DND-41 (cell line): ENCODE measurements at regions not wholly inside any gene's neighbourhood (a gene's known extent, or its start where the extent isn't known, plus 50 kb on each side); places are given as distances from the start of the nearest gene placed in this dataset.
"Not testable (repeated sequence)": the region's sequence is repeated elsewhere in the genome, so short reads cannot be mapped to it uniquely, and the experiment has no call there.

ENCODE experiments used
- ATAC-seq: fragments of 200-7000 bp; cut with Tn5 transposase; 3 replicates; pipeline ENCODE4 v1.9.1; 2021; ENCODE audit warnings: low read depth; ENCODE audit not compliant: insufficient read depth
- DNase-seq: peaks from one replicate; pipeline ENCODE4 v3.0.0-alpha.2; 2020
- H2AFZ ChIP-seq: 2 replicates; pipeline ENCODE4 v1.6.0; 2012; ENCODE audit warnings: low read depth, low read length
- H3K27ac ChIP-seq: 2 replicates; pipeline ENCODE4 v1.5.1; 2012; ENCODE audit warnings: low read length, inconsistent platforms
- H3K27me3 ChIP-seq: fragments of 200-600 bp; sonication (generic); 2 replicates; pipeline ENCODE4 v1.6.0; 2012; ENCODE audit warnings: low read length, mild to moderate bottlenecking, inconsistent platforms; ENCODE audit not compliant: insufficient read depth, poor library complexity
- H3K36me3 ChIP-seq: 2 replicates; pipeline ENCODE4 v1.5.1; 2012; ENCODE audit warnings: low read length, inconsistent platforms; ENCODE audit not compliant: insufficient read depth
- H3K4me1 ChIP-seq: 2 replicates; pipeline ENCODE4 v1.5.1; 2012; ENCODE audit warnings: mild to moderate bottlenecking, low read length; ENCODE audit not compliant: insufficient read depth
- H3K4me2 ChIP-seq: 2 replicates; pipeline ENCODE4 v1.6.0; 2012; ENCODE audit warnings: mild to moderate bottlenecking, moderate library complexity, low read length, inconsistent platforms; ENCODE audit not compliant: insufficient read depth
- H3K4me3 ChIP-seq, 2 experiments: fragments of 200-600 bp in 1 of 2; shearing (Covaris generic) in 1 of 2; 2 replicates each; pipeline ENCODE4 v1.5.1; 2012 to 2016; ENCODE audit warnings: inconsistent platforms in 2 of 2, low read length in 2 of 2, mild to moderate bottlenecking in 2 of 2, low read depth in 1 of 2, moderate library complexity in 1 of 2
- H3K79me2 ChIP-seq: 2 replicates; pipeline ENCODE4 v1.6.0; 2012; ENCODE audit warnings: low read length, inconsistent platforms; ENCODE audit not compliant: insufficient read depth
- H3K9ac ChIP-seq: 2 replicates; pipeline ENCODE4 v1.6.0; 2012; ENCODE audit warnings: low read depth, mild to moderate bottlenecking, inconsistent platforms, low read length, moderate library complexity
- H3K9me3 ChIP-seq: 2 replicates; pipeline ENCODE4 v1.5.1; 2012; ENCODE audit warnings: low read length, moderate library complexity, mild to moderate bottlenecking, inconsistent platforms; ENCODE audit not compliant: insufficient read depth, severe bottlenecking
- H4K20me1 ChIP-seq: 2 replicates; pipeline ENCODE4 v1.6.0; 2012; ENCODE audit warnings: low read length; ENCODE audit not compliant: insufficient read depth
- CTCF ChIP-seq: IDR thresholded peaks from 2 replicates; pipeline ENCODE4 v1.5.1; 2012; ENCODE audit warnings: borderline replicate concordance, low read length, moderate library complexity, mild to moderate bottlenecking; ENCODE audit not compliant: poor library complexity, severe bottlenecking; ENCODE audit errors: extremely low read depth
- EZH2 ChIP-seq: IDR thresholded peaks from 3 replicates; pipeline ENCODE4 v1.6.1; 2012; ENCODE audit warnings: borderline replicate concordance, low read depth, mild to moderate bottlenecking, moderate library complexity, low read length, inconsistent platforms; ENCODE audit not compliant: severe bottlenecking

GRCh38 chr16:8048433-8048832, 541.9 kb downstream of the TMEM114 start:
- Histone ChIP-seq H3K79me2 (no peaks in the 10 kb centered on the region), H3K27ac (no peak overlapping the region), H4K20me1 (no peaks in the 10 kb centered on the region), H3K4me2 (no peak overlapping the region), H3K4me3 (no peak overlapping the region), H3K9ac (no peak overlapping the region), H3K4me1 (no peaks in the 10 kb centered on the region), H2AFZ (no peak overlapping the region), H3K9me3 (no peaks in the 10 kb centered on the region), H3K36me3 (no peaks in the 10 kb centered on the region), H3K27me3 (peaks cover 5% of the 10 kb centered on the region)
- no peak for ATAC-seq
- DNase-seq = no peak
- TF ChIP-seq EZH2 (no peak), CTCF (no peak)

- Histone ChIP-seq H2AFZ (no peak overlapping the region), H3K36me3 (no peaks in the 10 kb centered on the region), H4K20me1 (no peaks in the 10 kb centered on the region), H3K27ac (no peak overlapping the region), H3K4me3 (no peak overlapping the region), H3K9me3 (no peaks in the 10 kb centered on the region), H3K79me2 (no peaks in the 10 kb centered on the region), H3K9ac (no peak overlapping the region), H3K4me1 (no peaks in the 10 kb centered on the region), H3K4me2 (no peak overlapping the region), H3K27me3 (peaks cover 5% of the 10 kb centered on the region)
- no peak for DNase-seq
- ATAC-seq = no peak
- TF ChIP-seq EZH2 (no peak), CTCF (no peak)
Measured at GRCh38 chr16:8047736-8048135, 542.6 kb downstream of the TMEM114 start.

GRCh38 chr16:8044796-8045195, 545.5 kb downstream of the TMEM114 start:
- ATAC-seq (no peak), DNase-seq (no peak)
- H3K79me2 ChIP-seq = no peaks in the 10 kb centered on the region
- no peaks in the 10 kb centered on the region for H3K27me3 ChIP-seq
- no peaks in the 10 kb centered on the region for H3K9me3 ChIP-seq
- H3K4me2 ChIP-seq = no peak overlapping the region
- no peak overlapping the region for H3K27ac ChIP-seq
- no peak overlapping the region for H3K4me3 ChIP-seq
- H3K36me3 ChIP-seq = no peaks in the 10 kb centered on the region
- H3K4me1 ChIP-seq = no peaks in the 10 kb centered on the region
- TF ChIP-seq CTCF = no peak
- TF ChIP-seq EZH2 = no peak
- no peak overlapping the region for H3K9ac ChIP-seq
- H2AFZ ChIP-seq = no peak overlapping the region
- no peaks in the 10 kb centered on the region for H4K20me1 ChIP-seq

- TF ChIP-seq CTCF (no peak), EZH2 (no peak)
- no peak for ATAC-seq
- H2AFZ ChIP-seq = no peak overlapping the region
- no peak overlapping the region for H3K27ac ChIP-seq
- H3K79me2 ChIP-seq = no peaks in the 10 kb centered on the region
- H3K27me3 ChIP-seq = no peaks in the 10 kb centered on the region
- no peaks in the 10 kb centered on the region for H4K20me1 ChIP-seq
- no peak overlapping the region for H3K4me2 ChIP-seq
- no peak overlapping the region for H3K9ac ChIP-seq
- no peak overlapping the region for H3K4me3 ChIP-seq
- no peak for DNase-seq
- no peaks in the 10 kb centered on the region for H3K36me3 ChIP-seq
- H3K4me1 ChIP-seq = no peaks in the 10 kb centered on the region
- no peaks in the 10 kb centered on the region for H3K9me3 ChIP-seq
Measured at GRCh38 chr16:8032406-8032805, 557.9 kb downstream of the TMEM114 start.

GRCh38 chr16:8030004-8030403, 560.3 kb downstream of the TMEM114 start:
- ATAC-seq, H4K20me1 ChIP-seq, DNase-seq, H2AFZ ChIP-seq, H3K9ac ChIP-seq, H3K27ac ChIP-seq, H3K4me3 ChIP-seq, H3K36me3 ChIP-seq, H3K27me3 ChIP-seq, H3K4me1 ChIP-seq, H3K4me2 ChIP-seq, H3K9me3 ChIP-seq, H3K79me2 ChIP-seq: not testable (repeated sequence)
